Gastrocnemius medialis (tissue), 4 donors: ENCODE measurements at regions not wholly inside any gene's neighbourhood (a gene's known extent, or its start where the extent isn't known, plus 50 kb on each side); places are given as distances from the start of the nearest gene placed in this dataset.

Experiments
- CTCF ChIP-seq, 5 experiments: fragments of 450-650 bp in 3 of 5; fragments of 200-600 bp in 2 of 5; sonication (generic) in 2 of 5; IDR thresholded peaks in 4 of 5; conservative IDR thresholded peaks in 1 of 5; 1 replicate in 4 of 5; 2 replicates in 1 of 5; pipeline ENCODE4 v1.5.1; 2016 to 2019; ENCODE audit warnings: antibody characterized with exemption in 5 of 5, mild to moderate bottlenecking in 3 of 5, moderate library complexity in 3 of 5
- POLR2A ChIP-seq, 2 donors: fragments of 450-650 bp; IDR thresholded peaks; one replicate each; pipeline ENCODE4 v1.6.1; 2017; ENCODE audit warnings: antibody characterized with exemption in 2 of 2, mild to moderate bottlenecking in 2 of 2, moderate library complexity in 2 of 2

GRCh38 chr9:26685818-26686217, 206.8 kb downstream of the CAAP1 start:
- TF ChIP-seq POLR2A (IDR thresholded peaks at IDR 0.05): no peak
- TF ChIP-seq CTCF (IDR thresholded peaks at IDR 0.05 in 4 of 5, conservative IDR thresholded peaks at IDR 0.05 in 1 of 5): no peak
